AG20443 (cell line): ENCODE measurements at regions not wholly inside any gene's neighbourhood (a gene's known extent, or its start where the extent isn't known, plus 50 kb on each side); places are given as distances from the start of the nearest gene placed in this dataset.
"Not testable (repeated sequence)": the region's sequence is repeated elsewhere in the genome, so short reads cannot be mapped to it uniquely, and the experiment has no call there.

Experiments used
- DNase-seq: peaks from one replicate; pipeline ENCODE4 v3.0.0; 2012; ENCODE audit warnings: low spot score, mixed read lengths

- DNase-seq, result no peak
Observed at GRCh38 chr2:168300460-168300859, 53.1 kb upstream of the STK39 start.

- DNase-seq, result no peak
Observed at GRCh38 chr2:168304024-168304681, 56.8 kb upstream of the STK39 start.

- no peak for DNase-seq
Observed at GRCh38 chr2:168307379-168307778, 60.0 kb upstream of the STK39 start.

- DNase-seq, result no peak
Observed at GRCh38 chr2:168310580-168310979, 63.2 kb upstream of the STK39 start.

GRCh38 chr2:168311261-168311910 is 64.0 kb upstream of the STK39 start:
- no peak for DNase-seq

GRCh38 chr2:168312036-168312822 is 64.8 kb upstream of the STK39 start:
- DNase-seq, result no peak

- no peak for DNase-seq
Observed at GRCh38 chr2:168314236-168314635, 66.8 kb upstream of the STK39 start.

GRCh38 chr2:168315331-168316072 is 68.1 kb upstream of the STK39 start:
- no peak for DNase-seq

GRCh38 chr2:168316073-168316440 is 68.7 kb upstream of the STK39 start:
- peak; percentile 17 for DNase-seq

GRCh38 chr2:168317282-168317681 is 69.9 kb upstream of the STK39 start:
- DNase-seq, result no peak

- DNase-seq, result no peak
Observed at GRCh38 chr2:168320267-168320666, 72.9 kb upstream of the STK39 start.

- DNase-seq, result no peak
Observed at GRCh38 chr2:168322325-168323007, 75.1 kb upstream of the STK39 start.

- DNase-seq, result no peak
Observed at GRCh38 chr2:168323529-168324021, 76.2 kb upstream of the STK39 start.

GRCh38 chr2:168326572-168326971 is 79.2 kb upstream of the STK39 start:
- DNase-seq, result no peak

GRCh38 chr2:168327328-168327727 is 79.9 kb upstream of the STK39 start:
- DNase-seq, result no peak

- no peak for DNase-seq
Observed at GRCh38 chr2:168328421-168328820, 81.0 kb upstream of the STK39 start.

GRCh38 chr2:168330624-168331423 is 83.4 kb upstream of the STK39 start:
- no peak for DNase-seq

GRCh38 chr2:168335254-168335653 is 87.9 kb upstream of the STK39 start:
- DNase-seq, result not testable (repeated sequence)

GRCh38 chr2:168336786-168337388 is 89.5 kb upstream of the STK39 start:
- DNase-seq, result no peak

- no peak for DNase-seq
Observed at GRCh38 chr2:168338292-168338691, 90.9 kb upstream of the STK39 start.
